ENCODE measurements at regions not wholly inside any gene's neighbourhood (a gene's known extent, or its start where the extent isn't known, plus 50 kb on each side); places are given as distances from the start of the nearest gene placed in this dataset.

DNA sequence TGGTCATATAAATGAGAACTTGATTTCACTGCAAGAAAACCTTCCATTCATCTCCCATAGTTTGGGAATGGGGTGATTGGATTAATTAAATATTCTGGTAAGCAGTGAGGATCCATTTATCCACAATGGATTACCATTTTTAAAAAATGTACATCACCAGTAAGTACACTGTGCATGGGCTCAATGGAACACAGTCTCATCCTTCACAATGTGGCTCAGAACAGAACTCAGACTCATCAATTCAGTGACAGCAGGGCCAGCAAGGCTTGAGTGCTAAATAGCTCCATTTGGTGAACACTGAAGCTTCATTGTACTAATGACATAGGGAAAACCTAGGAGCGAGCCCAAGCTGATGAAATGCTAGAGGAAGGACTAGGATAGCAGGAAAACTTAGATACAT lies 223.8 kb downstream of the CMPK2 start:
- no peak for DNase-seq

DNA sequence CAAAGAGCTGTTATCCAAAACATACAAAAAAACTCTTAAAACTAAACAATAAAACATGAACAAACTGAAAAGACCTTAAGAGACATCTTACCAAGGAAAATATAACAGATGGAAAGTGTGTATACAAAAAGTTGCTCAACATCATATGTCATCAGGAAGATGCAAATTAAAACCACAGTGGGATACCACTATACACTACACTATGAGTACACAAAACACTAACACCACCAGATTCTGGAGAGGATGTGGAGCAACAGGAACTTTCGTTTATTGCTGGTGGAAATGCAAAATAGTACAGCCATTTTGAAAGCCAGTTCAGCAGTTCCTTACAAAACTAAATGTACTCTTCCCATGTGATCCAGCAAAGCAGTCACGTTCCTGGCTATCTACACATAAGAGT lies 221.4 kb downstream of the CMPK2 start:
- DNase-seq: no peak

DNA sequence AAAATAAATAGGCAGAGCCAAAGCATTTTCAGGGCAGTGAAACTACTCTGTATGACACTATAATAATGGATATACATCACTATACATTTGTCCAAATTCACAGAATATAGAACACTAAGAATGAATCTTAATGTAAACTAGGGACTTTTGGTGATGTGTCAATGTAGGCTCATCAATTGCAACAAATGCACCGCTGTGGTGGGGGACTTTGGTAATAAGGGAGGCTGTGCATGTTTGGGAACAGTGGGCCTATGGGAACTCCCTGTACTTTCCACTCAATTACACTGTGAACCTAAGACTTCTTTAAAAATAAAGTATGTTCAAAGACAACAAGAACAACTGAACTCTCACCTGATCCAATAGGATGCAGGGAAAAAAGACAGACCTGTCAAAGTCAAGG lies 220.7 kb downstream of the CMPK2 start:
- no peak for DNase-seq

DNA sequence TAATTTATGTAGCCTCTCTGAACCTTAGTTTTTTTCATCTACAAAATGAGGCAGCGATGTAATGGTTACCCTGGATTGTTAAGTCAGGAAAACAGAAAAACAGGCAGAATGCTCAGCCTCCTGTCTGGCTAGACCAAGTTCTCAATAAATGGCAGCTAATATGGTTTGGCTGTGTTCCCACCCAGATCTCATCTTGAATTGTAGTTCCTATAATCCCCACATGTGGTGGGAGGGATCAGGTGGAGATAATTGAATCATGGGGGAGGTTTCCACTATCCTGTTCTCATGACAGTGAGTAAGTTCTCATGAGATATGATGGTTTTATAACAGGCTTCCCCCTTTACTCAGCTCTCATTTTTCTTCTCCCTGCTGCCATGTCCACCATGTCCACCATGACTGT lies 220.0 kb downstream of the CMPK2 start:
- no peak for DNase-seq

DNA sequence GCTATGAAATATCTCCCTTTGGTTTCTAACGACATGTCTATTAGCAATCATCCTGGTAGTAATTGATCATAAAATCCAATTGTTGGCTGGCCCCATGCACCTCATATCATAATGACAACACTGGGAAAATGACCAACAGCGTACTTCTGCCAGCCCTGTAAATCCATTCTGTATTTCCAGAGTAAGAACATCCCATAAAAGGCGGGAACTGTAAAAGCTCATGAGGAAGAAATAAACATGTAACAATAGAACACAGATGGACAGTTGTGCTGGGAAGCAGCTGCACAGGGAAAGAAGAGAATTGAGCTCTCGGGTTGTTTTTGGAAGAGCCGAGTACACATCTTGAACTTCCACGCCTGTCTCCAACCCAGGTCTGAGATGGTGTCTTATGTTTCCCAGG lies 218.7 kb downstream of the CMPK2 start:
- no peak for DNase-seq

DNA sequence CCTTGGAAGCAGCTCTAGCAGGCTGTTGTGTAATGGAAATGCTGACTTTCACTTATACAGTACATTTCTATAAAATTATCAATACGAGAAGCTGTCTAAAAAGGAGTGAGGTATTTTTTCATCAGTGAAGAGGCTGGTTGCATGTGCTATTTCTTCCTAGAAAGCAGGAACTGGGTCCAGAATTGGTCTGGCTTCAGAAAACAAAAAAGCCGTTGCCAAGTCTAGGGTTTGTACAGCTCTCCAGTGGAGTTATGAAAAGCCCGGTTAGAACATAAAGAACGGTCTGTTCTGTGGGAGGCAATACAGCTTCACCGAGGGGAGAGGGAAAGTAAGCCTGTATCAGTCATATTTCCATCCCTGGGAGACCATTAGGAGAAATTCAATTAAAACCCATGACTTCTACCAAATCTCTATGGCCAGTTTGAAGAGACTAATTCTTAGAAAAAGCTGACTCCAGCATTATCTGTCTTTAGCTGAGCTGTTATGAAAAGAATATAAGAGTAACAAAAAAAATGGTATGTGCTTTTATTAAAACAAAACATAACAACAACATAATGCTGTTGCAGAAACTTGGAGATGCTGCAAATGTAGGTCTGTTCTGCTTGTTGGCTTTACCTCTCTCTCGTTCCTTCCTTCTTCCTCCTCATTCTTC lies 217.0 kb downstream of the CMPK2 start:
- DNase-seq: no peak

DNA sequence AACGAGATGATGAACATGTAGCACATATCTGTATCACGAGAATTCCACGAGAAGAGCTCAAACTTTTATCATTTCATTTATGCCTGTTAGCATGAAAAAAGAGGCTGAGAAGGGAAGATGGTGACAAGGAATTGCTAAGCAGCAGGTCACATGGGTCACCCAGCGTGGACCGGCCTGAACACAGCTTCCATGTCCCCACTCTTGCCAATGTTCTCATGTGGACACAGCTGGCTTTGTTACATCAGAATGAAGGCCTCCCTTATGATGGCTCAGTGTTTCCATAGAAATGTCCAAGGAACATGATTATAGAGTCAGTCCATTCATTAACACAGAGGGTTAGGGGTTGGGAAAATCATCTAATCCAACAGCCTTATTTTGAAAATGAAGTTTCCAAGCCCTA lies 215.4 kb downstream of the CMPK2 start:
- no peak for DNase-seq

DNA sequence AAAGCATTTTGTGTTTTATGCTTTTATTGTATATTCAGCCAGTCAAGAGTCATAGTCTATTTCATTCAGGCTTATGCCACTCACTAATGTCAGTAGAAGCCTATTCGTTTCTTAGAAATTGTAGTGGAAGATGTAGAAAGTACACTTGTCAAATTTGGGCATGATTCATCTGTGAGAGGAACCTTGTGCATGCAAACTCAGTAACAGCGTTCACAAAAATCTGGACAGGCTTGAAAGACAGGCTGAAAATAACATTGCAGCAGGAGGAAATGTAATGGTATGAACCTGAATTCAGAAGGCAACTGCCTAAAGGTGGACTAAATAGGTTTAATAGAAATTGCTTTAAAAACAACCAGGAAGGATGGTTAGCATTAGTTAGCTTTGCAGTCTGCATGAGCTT lies 213.5 kb downstream of the CMPK2 start:
- DNase-seq: no peak

DNA sequence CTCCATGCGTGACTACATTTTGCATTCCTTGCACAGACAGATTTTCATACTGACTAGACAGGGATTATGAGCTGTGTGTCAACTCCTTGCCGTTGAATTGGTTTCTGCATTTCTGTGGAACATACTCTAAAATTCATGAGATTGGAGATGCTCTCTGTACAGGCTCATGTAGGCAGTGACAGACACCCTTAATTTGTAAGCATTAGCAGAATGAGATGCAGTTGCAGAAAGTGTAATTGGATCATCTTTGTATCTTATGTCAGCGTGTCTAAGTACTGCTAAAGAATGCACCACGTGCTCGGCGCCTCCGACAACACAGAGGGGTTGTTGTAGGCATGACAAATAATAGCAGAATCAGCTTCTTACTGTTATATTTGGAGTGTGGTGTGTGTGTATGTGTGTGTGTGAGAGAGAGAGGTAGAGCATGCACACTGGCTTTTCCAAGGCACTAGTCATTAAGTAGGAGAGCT lies 212.4 kb downstream of the CMPK2 start:
- DNase-seq: no peak

DNA sequence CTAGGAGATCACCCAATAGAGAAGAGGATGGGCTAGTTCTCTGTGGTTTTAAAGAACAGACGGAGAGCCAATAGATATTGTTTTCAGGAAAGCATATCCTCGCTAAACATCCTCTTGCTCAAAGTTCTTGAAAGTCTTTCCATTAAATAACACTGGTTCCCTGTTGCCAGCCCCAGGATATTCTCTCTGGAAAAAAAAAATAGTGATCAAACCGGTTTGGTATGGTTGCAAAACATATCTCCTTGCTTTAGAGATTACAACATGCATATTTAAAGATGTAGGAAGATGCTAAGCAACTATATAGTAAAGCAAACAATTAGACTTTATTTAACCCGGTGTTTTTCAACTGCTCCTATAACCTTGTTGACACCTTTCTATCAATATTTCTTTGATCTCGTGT lies 211.4 kb downstream of the CMPK2 start:
- DNase-seq: no peak

DNA sequence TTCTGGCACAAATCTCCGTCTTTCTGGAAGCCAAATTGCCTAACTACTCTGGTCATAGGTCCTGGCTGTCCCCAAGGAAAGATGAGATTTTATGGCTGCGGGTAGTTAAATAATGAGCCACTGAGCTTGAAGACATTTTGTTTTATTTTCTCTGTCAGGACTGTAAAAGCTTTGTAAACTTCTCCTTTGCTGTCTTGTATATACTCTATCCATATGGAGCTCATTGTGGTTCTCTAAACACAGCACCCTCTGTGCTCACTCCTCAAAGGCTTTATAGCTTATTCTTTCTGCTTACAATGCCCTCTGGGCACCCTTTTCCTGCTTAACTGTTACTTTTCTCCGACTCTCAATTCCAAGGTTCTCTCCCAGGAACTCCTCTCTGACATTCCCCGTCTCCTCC lies 209.1 kb downstream of the CMPK2 start:
- DNase-seq: no peak

DNA sequence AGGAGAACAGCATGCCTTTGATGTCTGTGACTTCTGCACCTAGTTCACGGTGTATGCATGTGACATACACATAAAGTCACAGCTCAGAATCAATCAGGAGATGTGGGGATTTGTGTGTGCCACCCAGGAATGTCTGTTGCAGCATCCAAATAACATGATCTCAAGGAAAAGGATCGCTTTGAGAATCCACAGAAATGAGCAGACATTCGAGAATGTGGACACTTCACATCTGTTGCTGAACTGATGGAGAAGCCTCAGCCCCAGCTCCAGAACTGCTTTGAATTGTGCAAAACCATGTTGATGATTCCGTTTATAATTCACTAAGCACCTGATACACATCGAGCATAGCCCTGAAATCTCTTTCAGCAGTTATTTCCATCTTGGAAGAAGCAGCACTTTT lies 208.6 kb downstream of the CMPK2 start:
- no peak for DNase-seq

DNA sequence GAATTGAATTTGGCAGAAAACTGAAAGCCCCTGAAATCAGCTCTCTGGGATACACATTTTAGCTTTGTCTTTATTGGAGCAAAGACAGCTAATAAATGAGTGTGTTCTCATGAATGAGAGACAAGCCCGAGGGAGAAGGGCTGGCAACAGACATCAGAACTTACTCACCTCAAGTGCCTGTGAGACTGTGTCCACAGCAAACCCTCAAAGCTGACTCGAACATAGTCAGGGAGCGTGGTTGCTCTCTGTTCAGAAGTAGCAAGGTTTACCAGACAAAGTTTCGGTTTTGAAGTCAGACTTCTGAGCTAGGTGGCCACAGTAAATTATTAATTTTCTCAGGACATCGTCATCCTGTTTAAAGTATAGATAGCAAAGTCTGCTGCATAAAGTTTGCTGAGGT lies 207.9 kb downstream of the CMPK2 start:
- DNase-seq: no peak

DNA sequence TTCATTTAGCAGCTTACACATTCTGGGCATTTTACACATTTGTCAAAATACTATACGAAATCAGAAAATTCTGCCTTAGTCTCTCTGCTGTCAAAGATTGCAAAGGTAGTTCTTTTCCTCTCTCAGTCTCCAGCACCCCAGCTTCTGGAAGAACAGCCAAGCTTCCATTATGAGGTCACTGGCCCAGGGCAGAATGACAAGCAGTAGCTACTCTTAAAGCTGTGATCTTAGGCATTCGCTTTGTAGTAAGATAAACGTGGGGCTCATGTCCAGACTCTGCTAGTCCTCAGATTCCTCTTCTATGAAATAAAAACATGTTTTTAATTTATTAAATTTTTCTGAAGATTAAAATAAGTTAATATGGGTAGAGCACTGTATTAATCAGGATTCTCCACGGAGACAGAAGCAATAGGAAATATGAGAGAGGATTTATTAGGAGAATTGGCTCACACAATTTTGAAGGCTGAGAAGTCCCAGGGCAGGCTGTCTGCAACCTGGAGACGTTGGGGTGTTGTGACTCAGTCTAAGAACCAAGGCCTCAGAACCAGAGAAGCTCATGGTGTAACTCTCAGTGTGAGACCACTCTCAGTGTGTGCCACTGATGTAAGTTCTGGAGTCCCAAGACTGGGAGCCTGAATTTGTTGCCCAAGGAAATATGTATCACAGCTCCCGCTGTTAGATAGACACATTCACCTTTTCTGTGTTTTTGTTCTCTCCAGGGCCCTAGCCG lies 201.2 kb downstream of the CMPK2 start:
- no peak for DNase-seq

DNA sequence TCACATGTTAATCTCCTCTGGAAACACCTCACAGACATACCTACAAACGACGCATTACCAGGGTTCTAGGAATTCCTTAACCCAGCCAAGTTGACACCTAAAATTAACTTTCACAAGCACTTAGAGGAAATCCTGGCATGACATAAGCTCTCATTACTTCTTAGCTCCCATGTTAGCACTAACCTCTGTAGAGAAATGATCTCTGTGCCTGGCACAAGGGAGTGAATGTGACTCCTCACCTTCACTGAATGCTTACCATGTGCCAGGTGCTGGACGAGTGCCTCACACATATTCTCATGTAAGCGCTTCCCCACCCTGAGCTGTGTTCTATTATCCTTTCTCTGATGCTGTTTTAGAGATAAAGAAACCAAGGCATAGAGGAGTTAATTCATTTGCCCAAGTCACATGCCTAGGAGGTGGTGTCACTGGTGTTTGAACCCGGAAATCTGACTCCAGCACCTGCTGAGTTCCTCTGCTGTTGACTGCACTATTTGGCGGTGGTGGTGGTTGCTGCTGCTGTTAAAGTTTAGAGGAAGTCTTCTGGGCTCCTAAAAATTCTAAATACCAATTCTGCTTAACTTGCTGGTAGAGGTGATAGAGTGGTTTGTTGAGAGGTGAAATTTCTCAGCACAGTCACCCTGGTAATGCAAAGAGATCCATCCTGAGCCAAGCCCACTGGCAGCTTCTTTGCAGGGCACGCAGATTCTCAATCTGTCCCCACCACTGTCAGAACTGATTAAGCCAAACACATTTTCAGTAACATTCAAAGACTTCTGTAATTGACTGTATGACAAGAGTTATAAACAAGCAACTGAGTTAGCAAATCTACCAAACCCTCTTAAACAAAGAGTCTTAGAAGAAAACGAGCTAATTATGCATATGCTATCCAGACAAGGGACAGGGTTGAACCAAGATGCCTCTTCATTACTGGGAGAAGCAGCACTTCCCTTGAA lies 200.3 kb downstream of the CMPK2 start:
- DNase-seq: no peak

DNA sequence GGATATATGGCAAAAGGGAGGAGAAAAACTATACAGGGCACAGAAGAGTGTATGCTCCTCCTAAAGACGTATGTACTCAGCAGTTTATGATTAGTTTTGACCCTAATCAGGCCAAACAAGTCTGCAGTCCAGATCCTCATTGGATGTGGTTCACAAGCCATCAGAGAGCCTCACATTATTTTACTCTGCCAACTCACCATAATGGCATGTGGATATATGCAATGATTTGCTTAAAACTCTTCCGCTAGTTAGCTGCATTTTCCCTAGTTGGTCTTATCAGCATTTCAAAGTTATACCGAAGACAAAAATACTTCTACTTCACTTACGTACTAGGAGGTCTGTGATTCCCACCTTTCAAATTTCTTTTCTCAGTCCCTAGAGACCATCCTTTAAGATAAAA lies 198.4 kb downstream of the CMPK2 start:
- DNase-seq: no peak

DNA sequence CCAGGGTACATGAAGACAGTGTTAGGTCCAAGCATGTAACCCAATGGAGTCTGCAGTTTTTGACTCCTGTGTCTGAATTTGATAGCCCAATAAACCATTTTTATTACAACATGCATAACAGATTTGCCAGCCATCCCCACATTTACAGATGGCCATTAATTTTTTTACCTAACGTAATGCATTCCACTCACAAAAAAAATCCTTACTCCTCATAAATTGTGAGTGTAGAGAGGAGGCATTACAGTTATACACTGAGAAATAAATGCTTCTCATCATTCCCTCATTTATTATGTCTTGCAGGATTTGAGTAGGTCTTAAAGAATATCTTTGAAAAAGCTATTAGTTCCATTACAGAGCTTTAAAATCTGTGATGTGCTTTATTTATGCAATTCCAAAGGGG lies 193.8 kb downstream of the CMPK2 start:
- DNase-seq: no peak

DNA sequence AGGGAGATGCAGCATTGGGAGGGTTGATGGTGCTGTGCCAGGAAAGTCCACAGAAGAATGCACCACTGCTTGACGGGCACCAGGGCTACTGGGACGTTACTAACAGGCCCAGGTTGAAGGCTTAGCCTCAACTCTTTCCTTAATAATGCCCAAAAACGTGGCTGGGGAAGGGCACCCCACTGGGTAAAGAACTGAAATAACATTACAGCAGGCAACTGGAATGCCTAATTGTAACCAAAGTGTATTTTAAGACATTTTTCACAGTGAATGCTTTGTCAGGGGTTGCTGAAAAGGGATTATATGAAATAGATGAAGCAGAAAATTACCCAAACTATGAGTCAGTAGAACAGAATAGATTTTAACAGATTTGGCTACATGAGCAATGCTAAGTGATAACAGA lies 191.3 kb downstream of the CMPK2 start:
- no peak for DNase-seq

DNA sequence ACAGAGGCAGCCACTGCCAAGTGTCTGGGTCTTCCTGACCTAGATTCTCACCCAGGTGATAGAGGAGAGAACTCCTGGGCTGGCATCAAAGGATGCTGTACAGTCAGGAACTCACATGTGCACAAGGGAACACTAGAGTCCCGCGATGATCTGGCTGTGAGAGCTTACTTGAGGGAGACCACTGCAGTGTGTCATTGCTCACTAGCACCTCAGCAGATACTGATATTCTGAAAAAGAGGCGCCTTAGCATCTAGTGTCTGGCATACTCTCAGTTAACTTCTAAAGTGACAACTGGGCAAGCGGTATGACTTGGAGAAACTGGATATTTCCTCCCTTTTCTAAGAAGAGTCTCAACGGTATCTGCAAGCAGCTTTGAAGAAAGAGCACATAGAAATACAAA lies 189.9 kb downstream of the CMPK2 start:
- DNase-seq: no peak

DNA sequence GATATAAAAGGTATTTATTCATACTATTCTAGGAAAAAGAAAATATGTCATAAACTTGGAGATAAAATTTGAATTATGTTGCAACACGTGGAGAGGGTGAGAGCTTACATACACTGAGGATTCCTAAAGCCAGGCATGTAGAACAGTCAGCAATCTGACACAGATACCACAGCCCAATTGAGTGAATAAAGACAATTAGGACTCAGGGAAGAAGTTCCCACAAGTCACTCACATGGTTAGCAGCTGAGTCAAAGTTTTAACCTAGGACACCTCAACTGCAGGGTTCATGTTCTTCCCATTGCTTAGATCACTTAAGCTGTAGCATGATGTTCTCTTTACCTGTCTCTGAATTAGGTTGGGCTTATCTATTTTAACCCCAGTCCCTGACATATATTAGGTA lies 189.5 kb downstream of the CMPK2 start:
- DNase-seq: no peak

DNA sequence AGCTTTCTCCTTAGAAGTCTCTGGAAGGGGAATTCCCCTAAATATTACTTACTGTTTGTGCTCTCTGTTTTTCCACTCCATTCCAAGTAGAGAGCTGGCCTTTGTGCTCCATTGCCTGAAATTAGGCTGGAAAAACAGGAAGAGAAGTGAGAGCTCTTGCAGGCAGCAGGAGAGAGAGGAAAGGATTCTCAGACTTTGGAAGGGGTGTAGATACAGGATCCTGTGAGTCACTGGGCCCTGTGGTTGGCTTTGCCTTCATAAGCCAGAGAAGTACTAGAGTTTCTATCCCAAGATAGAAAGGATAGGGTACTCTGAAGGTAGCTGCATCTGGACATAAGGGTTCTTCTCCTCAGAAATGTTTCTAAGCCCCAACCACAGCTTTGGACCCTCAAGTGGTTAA lies 188.9 kb downstream of the CMPK2 start:
- no peak for DNase-seq

DNA sequence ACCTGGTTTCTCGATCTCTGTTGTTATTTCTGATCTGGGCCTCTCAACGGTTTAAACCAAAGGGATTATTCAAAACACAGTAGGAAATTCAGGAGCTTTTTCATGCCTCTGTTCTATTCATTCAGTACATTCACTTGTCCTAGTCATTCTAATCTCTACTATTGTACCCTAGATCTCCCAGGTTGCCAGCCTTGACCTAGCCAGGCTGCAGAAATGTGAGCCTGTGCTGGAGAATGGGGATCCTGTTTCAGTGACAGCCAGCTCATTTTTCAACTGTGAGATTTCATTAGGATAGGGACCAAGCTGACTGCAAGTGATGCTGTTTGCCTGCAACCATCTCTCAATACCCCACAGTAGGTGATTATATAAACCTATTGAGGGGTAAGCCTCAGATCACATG lies 186.2 kb downstream of the CMPK2 start:
- DNase-seq: no peak

DNA sequence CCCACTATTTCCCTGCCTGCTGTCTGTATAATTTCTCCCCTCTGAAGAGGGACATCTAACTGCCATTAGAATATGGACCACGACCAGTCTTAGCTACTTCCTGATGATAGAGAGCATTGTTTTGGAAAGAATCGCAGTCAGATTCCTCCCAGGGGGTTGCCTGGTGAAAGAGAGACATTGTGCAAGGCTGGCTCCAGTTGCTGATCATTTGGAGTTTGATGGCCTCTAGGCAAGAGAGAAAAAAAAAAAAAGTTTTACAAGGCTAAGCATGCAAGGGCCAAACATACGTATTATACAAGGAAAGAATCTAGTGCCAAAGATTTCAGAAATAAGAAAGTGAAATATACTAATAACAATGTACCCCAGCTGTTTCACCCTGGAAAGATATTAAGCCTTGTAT lies 182.2 kb downstream of the CMPK2 start:
- DNase-seq: no peak

DNA sequence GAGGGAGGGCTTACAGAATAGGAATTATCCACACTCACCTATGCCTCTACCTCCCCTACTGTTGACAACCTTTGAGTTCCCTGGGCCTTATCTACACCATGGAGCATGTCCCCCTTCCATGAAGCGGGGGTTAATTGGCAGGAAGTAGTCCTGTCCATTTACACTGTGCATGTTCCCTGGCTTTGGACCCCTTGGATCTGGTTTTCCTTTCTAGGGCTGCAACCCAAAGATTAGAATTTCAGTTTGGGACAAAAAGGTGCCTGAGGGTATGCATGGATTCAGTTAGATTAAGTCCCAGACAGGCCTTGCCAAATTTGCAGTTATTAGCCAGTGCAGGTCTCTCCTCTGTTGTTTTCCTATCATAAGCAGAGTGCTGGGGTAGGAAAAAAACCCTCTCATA lies 180.3 kb downstream of the CMPK2 start:
- no peak for DNase-seq
